Esophagus squamous epithelium (tissue), 5 donors: ENCODE measurements at regions not wholly inside any gene's neighbourhood (a gene's known extent, or its start where the extent isn't known, plus 50 kb on each side); places are given as distances from the start of the nearest gene placed in this dataset.

Experiments used
- DNase-seq: peaks from one replicate; lab custom pipeline; 2025; lab: John Stamatoyannopoulos, UW
- H3K27ac ChIP-seq, 4 donors: fragments of 200-600 bp; sonication (generic); one replicate each; pipeline ENCODE4 v1.5.1; 2016 to 2019; ENCODE audit warnings: mild to moderate bottlenecking in 1 of 4
- H3K27me3 ChIP-seq, 4 donors: fragments of 200-600 bp; sonication (generic); 1 replicate in 3 of 4; 2 replicates in 1 of 4; pipeline versions ENCODE4 v1.5.1 to v1.6.0; 2017 to 2021; ENCODE audit warnings: antibody characterized with exemption in 1 of 4
- H3K36me3 ChIP-seq, 3 donors: fragments of 200-600 bp; sonication (generic); one replicate each; pipeline ENCODE4 v1.5.1; 2016 to 2019
- H3K4me1 ChIP-seq, 3 donors: fragments of 200-600 bp; sonication (generic); one replicate each; pipeline ENCODE4 v1.5.1; 2017 to 2019
- H3K4me3 ChIP-seq, 4 donors: fragments of 200-600 bp; sonication (generic); 1 replicate in 3 of 4; 2 replicates in 1 of 4; pipeline ENCODE4 v1.5.1; 2016 to 2019; ENCODE audit warnings: mild to moderate bottlenecking in 2 of 4, moderate library complexity in 1 of 4
- H3K9me3 ChIP-seq, 3 donors: fragments of 200-600 bp; sonication (generic); one replicate each; pipeline ENCODE4 v1.5.1; 2016 to 2019
- CTCF ChIP-seq, 6 experiments: fragments of 450-650 bp in 4 of 6; fragments of 200-600 bp in 2 of 6; sonication (generic) in 2 of 6; IDR thresholded peaks; one replicate each; pipeline ENCODE4 v1.5.1; 2016 to 2019; ENCODE audit warnings: antibody characterized with exemption in 6 of 6, mild to moderate bottlenecking in 4 of 6, moderate library complexity in 4 of 6
- POLR2A ChIP-seq, 4 donors: fragments of 450-650 bp; IDR thresholded peaks; one replicate each; pipeline ENCODE4 v1.6.1; 2017; ENCODE audit warnings: antibody characterized with exemption in 4 of 4, mild to moderate bottlenecking in 4 of 4, moderate library complexity in 3 of 4
- WGBS, 2 donors: methylation state at CpG; one replicate each; pipeline ENCODE4 v1.1.5; 2018; 5-methylcytosine and 5-hydroxymethylcytosine counted together
- intact Hi-C: fragments of 100-400 bp; cut with DNase I; formaldehyde crosslinking; loops from one replicate; pipeline ENCODE4 v1.15.0; 2022
- donor health status: DM: yes; HTN: yes; CAD: no.

- intact Hi-C loops: no loop called here
- H3K4me3 ChIP-seq: no peak overlapping the region
- 59 to 76% methylated on average over 3 of the region's 3 CpGs for WGBS, 2 donors
- peaks cover 0 to 53% (median 17%) of the 10 kb centered on the region in 3 donors for H3K4me1 ChIP-seq
- H3K9me3 ChIP-seq: no peaks in the 10 kb centered on the region
- no peaks in the 10 kb centered on the region for H3K36me3 ChIP-seq
- peak in 1 of 6 experiments; percentile 7 for TF ChIP-seq CTCF (IDR thresholded peaks at IDR 0.05)
- no peak for TF ChIP-seq POLR2A (IDR thresholded peaks at IDR 0.05)
- no peak for DNase-seq
- no peak overlapping the region for H3K27ac ChIP-seq
- H3K27me3 ChIP-seq: no peaks in the 10 kb centered on the region
Observed at GRCh38 chr12:46443594-46444263, 71.2 kb upstream of the SLC38A2 start.

GRCh38 chr12:46442738-46443137 lies 70.2 kb upstream of the SLC38A2 start:
- TF ChIP-seq POLR2A (IDR thresholded peaks at IDR 0.05): no peak
- no peak for TF ChIP-seq CTCF (IDR thresholded peaks at IDR 0.05)
- WGBS, 2 donors: 26 to 53% methylated on average over 2 of the region's 2 CpGs
- DNase-seq: no peak
- intact Hi-C loops: no loop called here
- no peaks in the 10 kb centered on the region for H3K36me3 ChIP-seq
- H3K4me3 ChIP-seq: no peak overlapping the region
- H3K27ac ChIP-seq: peak overlapping the region in 2 of 4 donors; percentile 1 to 43
- H3K27me3 ChIP-seq: no peaks in the 10 kb centered on the region
- peaks cover 0 to 53% (median 17%) of the 10 kb centered on the region in 3 donors for H3K4me1 ChIP-seq
- no peaks in the 10 kb centered on the region for H3K9me3 ChIP-seq

GRCh38 chr12:46442239-46442638 lies 69.7 kb upstream of the SLC38A2 start:
- DNase-seq: no peak
- Histone ChIP-seq H3K27me3 (no peaks in the 10 kb centered on the region), H3K9me3 (no peaks in the 10 kb centered on the region), H3K27ac (peak overlapping the region in 2 of 4 donors; percentile 1 to 43), H3K4me1 (peaks cover 0 to 53% (median 17%) of the 10 kb centered on the region in 3 donors), H3K4me3 (no peak overlapping the region), H3K36me3 (no peaks in the 10 kb centered on the region)
- no peak for TF ChIP-seq POLR2A (IDR thresholded peaks at IDR 0.05)
- no peak for TF ChIP-seq CTCF (IDR thresholded peaks at IDR 0.05)
- WGBS, 2 donors: 51 to 54% methylated on average over 3 of the region's 3 CpGs
- intact Hi-C loops: no loop called here

- no peak for DNase-seq
- no peak for TF ChIP-seq CTCF (IDR thresholded peaks at IDR 0.05)
- no peak for TF ChIP-seq POLR2A (IDR thresholded peaks at IDR 0.05)
- WGBS, 2 donors: 82 to 83% methylated on average over 5 of the region's 5 CpGs
- Histone ChIP-seq H3K4me3 (no peak overlapping the region), H3K36me3 (no peaks in the 10 kb centered on the region), H3K4me1 (peaks cover 0 to 31% (median 10%) of the 10 kb centered on the region in 3 donors), H3K9me3 (no peaks in the 10 kb centered on the region), H3K27ac (no peak overlapping the region), H3K27me3 (no peaks in the 10 kb centered on the region)
- intact Hi-C loops: no loop called here
Observed at GRCh38 chr12:46439793-46440511, 67.4 kb upstream of the SLC38A2 start.

GRCh38 chr12:46438719-46439319 lies 66.2 kb upstream of the SLC38A2 start:
- H3K9me3 ChIP-seq: no peaks in the 10 kb centered on the region
- peaks cover 0 to 20% (median 10%) of the 10 kb centered on the region in 3 donors for H3K4me1 ChIP-seq
- H3K27me3 ChIP-seq: no peaks in the 10 kb centered on the region
- no peak overlapping the region for H3K27ac ChIP-seq
- intact Hi-C loops: no loop called here
- TF ChIP-seq POLR2A (IDR thresholded peaks at IDR 0.05) (no peak), CTCF (IDR thresholded peaks at IDR 0.05) (no peak)
- H3K36me3 ChIP-seq: no peaks in the 10 kb centered on the region
- no peak overlapping the region for H3K4me3 ChIP-seq
- WGBS, 2 donors: 71 to 80% methylated on average over 7 of the region's 7 CpGs
- no peak for DNase-seq
